Prostate gland (tissue), 2 donors: ENCODE measurements at regions not wholly inside any gene's neighbourhood (a gene's known extent, or its start where the extent isn't known, plus 50 kb on each side); places are given as distances from the start of the nearest gene placed in this dataset.

Source experiments
- POLR2A ChIP-seq: fragments of 450-650 bp; IDR thresholded peaks from one replicate; pipeline ENCODE4 v1.6.1; 2016; ENCODE audit warnings: antibody characterized with exemption, mild to moderate bottlenecking
- POLR2AphosphoS5 ChIP-seq: sonication (generic); formaldehyde crosslinking; IDR thresholded peaks from one replicate; pipeline ENCODE4 v1.6.1; 2017; ENCODE audit warnings: antibody characterized with exemption
- TF ChIP-seq, protein P1 (sequence below), 4 experiments: fragments of 200-600 bp in 2 of 4; fragments of 450-650 bp in 2 of 4; sonication (generic) in 2 of 4; IDR thresholded peaks; 1 replicate in 3 of 4; 2 replicates in 1 of 4; pipeline ENCODE4 v1.5.1; 2016 to 2019; ENCODE audit warnings: antibody characterized with exemption in 4 of 4, mild to moderate bottlenecking in 2 of 4, moderate library complexity in 2 of 4

- no peak for TF ChIP-seq POLR2A
- TF ChIP-seq, protein P1, sequence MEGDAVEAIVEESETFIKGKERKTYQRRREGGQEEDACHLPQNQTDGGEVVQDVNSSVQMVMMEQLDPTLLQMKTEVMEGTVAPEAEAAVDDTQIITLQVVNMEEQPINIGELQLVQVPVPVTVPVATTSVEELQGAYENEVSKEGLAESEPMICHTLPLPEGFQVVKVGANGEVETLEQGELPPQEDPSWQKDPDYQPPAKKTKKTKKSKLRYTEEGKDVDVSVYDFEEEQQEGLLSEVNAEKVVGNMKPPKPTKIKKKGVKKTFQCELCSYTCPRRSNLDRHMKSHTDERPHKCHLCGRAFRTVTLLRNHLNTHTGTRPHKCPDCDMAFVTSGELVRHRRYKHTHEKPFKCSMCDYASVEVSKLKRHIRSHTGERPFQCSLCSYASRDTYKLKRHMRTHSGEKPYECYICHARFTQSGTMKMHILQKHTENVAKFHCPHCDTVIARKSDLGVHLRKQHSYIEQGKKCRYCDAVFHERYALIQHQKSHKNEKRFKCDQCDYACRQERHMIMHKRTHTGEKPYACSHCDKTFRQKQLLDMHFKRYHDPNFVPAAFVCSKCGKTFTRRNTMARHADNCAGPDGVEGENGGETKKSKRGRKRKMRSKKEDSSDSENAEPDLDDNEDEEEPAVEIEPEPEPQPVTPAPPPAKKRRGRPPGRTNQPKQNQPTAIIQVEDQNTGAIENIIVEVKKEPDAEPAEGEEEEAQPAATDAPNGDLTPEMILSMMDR (IDR thresholded peaks at IDR 0.05), result no peak
- TF ChIP-seq POLR2AphosphoS5, result no peak
Observed at GRCh38 chr3:176714034-176714433, 483.2 kb downstream of the TBL1XR1 start.
